ENCODE measurements at regions not wholly inside any gene's neighbourhood (a gene's known extent, or its start where the extent isn't known, plus 50 kb on each side); places are given as distances from the start of the nearest gene placed in this dataset.
"Not testable (repeated sequence)": the region's sequence is repeated elsewhere in the genome, so short reads cannot be mapped to it uniquely, and the experiment has no call there.

GRCh38 chr16:86221085-86221484, 289.2 kb upstream of the FOXF1 start:
- DNase-seq, result no peak

- no peak for DNase-seq
These were observed 287.8 kb upstream of the FOXF1 start for GRCh38 chr16:86222547-86222946.

- DNase-seq, result no peak
These were observed 287.3 kb upstream of the FOXF1 start for GRCh38 chr16:86222965-86223551.

DNA sequence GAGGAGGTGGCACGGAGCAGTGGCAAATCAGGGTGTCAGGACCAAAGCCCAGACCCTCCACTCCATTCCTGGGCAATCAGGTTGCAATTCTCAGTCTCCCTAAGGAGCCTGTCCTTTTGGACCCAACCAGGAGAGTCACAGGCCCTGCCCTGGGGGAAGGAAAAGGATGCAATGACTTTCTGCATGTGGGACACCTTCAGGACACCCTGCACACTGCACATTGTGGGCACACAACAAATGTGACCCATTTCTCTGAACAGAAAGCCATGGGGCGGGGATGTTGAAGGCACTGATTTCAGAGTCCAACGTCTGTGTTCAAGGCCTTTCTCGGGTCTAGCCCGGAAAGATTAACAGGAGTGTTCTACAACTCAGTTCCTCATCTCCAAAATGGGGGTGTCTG, 286.2 kb upstream of the FOXF1 start:
- no peak for DNase-seq

DNA sequence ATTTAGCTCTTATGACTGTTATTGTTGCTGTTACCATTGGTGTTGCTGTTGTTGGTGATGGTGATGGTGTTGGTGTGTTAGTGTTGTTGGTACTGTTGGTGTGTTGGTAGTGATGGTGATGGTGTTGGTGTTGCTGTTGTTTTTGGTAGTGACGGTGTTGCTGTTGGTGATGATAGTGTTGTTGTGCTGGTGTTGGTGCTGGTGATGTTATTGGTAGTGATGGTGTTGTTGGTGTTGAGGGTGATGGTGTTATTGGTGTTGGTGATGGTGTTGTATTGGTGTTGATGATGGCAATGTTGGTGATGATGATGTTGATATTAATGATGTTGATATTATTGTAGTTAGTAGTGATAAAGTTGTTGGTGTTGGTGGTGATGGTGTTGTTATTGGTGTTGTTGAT, 285.7 kb upstream of the FOXF1 start:
- no peak for DNase-seq

DNA sequence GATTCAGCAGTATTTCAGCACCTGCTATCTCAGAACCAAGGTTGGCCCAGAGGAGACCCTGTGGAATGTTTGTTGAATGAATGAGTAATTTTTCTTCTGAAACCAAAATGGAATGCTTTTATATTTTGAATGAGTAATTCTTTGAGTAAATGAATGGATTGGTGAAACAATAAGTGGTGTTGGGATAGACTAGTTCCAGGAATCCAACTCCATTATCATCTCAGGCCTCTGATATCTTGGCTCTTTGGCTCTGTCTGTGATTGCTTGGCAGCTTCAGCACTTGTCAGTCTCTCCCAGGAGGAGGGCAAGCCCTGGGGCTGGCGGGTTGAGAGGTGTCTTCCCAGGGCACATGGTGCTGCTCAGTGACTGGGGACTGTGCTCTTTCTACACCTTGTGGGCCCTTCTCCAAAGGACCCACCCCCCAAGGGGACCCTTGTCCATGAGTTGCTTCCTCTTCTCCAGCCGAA, 284.4 kb upstream of the FOXF1 start:
- no peak for DNase-seq

DNA sequence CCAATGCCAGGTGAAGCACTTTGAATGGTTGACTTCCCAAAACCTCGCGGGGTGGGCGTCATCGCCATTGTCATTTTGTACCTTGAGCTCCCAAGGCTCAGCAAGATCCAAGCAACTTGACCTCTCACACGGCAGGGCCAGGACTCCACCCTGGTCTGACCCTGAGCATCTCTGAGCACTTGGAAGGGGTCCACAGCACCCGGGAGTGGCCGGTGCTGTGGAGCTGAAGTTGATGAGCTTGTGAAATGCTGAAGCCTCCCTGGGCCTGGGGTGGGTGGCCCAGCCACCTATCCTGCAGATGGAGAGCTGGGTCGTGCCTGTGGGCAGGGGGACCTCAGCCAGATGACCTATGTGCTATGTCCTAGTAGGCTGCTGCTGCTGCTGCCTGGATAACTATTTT, 283.3 kb upstream of the FOXF1 start:
- DNase-seq, result no peak

- no peak for DNase-seq
These were observed 282.5 kb upstream of the FOXF1 start for GRCh38 chr16:86227801-86228200.

DNA sequence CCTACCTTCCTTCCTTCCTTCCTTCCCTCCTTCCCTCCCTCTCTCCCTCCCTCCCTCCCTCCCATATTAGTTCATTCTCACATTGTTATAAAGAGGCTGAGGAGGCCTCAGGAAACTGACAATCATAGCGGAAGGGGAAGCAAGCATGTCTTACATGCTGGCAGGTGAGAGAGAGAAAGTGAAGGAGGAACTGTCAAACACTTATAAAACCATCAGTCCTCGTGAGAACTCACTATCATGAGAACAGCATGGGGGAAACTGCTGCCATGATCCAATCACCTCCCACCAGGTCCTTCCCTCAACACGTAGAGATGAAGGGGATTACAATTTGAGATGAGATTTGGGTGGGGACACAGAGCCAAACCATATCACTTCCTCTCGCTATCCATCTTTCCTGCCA, 281.6 kb upstream of the FOXF1 start:
- DNase-seq, result no peak

- DNase-seq, result no peak
These were observed 281.0 kb upstream of the FOXF1 start for GRCh38 chr16:86229283-86229682.

- no peak for DNase-seq
These were observed 280.3 kb upstream of the FOXF1 start for GRCh38 chr16:86229866-86230656.

DNA sequence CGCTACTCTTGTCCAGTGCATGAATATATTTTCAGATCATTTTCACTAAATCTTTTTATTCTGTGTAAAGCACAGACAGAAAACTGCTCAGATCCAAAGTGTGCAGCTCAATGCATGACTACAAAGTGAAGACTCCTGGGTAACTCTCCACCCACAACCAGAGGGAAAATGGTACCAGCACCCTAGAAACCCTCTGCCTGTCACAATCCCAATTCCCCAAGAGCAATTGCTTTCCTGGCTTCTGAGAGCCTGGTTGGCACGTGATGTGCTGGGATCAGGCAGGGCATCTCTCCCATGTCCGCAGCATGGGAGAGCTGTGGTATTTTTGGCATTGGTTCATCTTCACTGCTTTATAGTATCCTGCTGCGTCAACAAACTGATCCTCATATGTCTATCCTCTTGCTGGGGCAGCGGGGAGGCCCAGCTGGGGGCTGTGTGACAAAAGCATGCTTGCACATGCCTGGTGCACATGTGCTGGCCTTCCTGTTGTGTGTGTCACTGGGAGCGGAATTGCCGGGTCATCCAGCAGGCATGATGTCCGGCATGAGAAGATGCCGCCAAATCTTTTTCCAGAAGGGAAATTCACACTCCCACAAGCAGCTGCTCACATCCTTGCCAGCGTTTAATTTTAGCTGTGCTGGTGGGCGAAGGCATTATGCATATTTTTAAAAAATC, 278.9 kb upstream of the FOXF1 start:
- DNase-seq, result no peak

- DNase-seq, result no peak
These were observed 278.4 kb upstream of the FOXF1 start for GRCh38 chr16:86231996-86232350.

DNA sequence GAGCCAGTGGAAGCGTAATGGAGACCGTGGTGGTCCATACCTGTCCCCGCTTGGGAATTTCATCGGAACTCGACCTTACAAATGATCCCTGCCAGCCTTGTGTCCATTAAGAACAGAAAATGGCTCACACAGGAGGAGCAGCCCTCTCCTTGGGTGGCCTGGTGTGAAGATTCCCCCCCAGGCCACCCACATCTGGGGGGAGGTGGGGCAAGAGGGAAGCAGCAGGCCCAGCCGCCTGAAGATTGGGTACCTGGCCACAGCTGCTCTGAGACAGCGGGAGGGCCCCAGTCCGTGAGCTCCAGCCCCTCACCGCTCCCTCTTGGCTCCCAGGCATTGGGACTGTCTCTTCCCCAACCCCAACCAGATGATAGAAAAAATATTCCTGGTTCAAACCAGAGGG, 277.8 kb upstream of the FOXF1 start:
- DNase-seq, result no peak

DNA sequence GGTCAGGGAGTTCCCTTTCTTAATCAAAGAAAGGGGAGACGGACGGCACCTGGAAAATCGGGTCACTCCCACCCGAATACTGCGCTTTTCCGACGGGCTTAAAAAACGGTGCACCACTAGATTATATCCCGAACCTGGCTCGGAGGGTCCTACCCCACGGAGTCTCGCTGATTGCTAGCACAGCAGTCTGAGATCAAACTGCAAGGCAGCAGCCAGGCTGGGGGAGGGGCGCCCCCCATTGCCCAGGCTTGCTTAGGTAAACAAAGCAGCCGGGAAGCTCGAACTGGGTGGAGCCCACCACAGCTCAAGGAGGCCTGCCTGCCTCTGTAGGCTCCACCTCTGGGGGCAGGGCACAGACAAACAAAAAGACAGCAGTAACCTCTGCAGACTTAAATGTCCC, 276.8 kb upstream of the FOXF1 start:
- not testable (repeated sequence) for DNase-seq

GRCh38 chr16:86239381-86239780, 270.9 kb upstream of the FOXF1 start:
- DNase-seq, result no peak

DNA sequence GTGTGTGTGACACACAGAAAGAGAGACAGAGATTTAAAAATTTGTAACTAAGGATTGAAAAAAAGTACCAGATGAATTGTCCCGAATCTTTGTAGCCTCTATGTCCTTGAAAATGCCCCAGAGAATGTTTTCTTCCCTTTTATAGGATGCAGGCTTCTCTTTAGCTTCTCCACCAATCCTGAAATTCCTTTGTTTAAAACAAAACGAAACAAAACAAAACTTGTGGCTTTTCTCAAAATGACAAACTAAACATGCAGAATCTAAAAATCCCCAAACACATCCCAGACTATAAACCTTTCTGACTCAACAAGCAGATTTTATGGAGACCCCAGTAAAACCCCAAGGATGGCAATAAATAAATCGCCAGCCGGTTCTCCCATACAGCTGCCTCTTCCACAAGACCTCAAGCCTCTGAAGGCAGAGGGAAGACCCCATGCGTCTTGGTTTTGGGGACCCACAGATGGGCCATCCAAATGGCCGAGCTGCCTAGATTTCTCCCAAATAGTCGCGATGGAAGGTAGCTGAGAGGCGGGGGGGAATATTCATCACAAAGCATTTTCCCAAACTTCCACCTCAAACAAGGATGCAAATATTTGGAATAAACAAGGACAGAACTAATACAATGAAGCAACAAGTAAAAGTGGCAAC, 269.5 kb upstream of the FOXF1 start:
- DNase-seq, result no peak

DNA sequence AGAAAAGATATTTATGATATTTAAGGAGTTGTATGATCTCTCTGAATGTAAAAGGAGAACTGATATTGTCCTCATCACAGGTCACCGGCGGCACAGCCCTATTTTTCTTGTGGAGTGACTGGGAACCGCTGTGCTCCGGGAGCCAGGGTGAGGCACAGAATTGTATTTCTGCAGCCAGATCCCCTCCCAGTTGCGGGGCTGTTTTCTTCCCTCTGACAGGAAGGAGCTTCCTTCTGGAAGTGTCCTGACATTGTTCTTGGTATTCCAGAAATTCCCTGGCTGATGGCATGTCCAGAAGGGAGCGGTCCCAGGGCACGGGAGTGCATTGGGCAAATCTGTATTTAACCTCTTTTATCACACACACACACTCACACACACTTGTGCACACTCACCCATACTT, 268.6 kb upstream of the FOXF1 start:
- no peak for DNase-seq

GRCh38 chr16:86242244-86243122, 267.8 kb upstream of the FOXF1 start:
- DNase-seq, result no peak

DNA sequence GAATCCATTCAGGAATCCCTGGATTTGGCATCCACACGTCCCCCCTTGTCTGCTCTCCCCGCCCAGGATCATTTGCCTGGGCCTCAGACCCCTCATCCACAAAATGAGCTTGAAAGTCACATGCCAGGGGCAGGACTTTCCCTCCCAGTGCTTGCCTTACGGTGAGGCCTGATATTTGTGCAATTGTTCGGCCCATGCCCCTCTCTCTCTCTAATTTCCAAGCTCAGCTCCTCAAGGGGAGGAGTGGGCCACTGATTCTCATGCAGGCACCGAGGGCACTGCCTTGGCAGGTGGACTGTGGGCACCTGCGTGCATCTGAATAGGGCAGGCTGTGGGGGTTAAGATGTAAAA, 267.2 kb upstream of the FOXF1 start:
- no peak for DNase-seq

- no peak for DNase-seq
These were observed 266.7 kb upstream of the FOXF1 start for GRCh38 chr16:86243571-86244154.

DNA sequence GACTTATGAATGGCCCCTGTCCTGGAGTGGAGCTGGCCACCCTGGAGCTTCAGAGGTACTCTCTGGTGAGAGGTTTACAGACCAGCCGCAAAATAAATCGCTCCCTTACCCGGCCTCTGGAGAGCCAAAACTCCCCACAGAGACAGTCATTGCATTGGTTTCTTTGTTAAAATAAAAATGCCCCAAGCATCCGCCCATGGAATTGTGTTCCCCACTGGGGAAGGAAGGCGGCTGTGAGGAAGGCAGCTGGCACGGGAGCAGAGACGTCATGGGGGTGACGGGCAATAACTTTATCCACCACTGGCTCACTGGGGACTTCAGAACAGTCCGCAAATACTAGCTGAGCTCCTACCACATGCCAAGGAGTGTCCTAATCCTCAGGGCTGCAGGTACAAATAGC, 266.2 kb upstream of the FOXF1 start:
- no peak for DNase-seq

GRCh38 chr16:86244936-86245335, 265.4 kb upstream of the FOXF1 start:
- no peak for DNase-seq
